ENCODE measurements at regions not wholly inside any gene's neighbourhood (a gene's known extent, or its start where the extent isn't known, plus 50 kb on each side); places are given as distances from the start of the nearest gene placed in this dataset.

- Histone ChIP-seq H3K36me3 (replicated peaks in 1 of 2; ENCODE audit: control extremely low read depth in 1 of 2, control insufficient read depth in 1 of 2, extremely low read depth in 1 of 2, insufficient read depth in 2 of 2, low read length in 1 of 2) (no peaks in the 10 kb centered on the region), H4K20me1 (ENCODE audit: control insufficient read depth, insufficient read depth, low read length, poor library complexity, severe bottlenecking) (no peaks in the 10 kb centered on the region), H3K4me2 (replicated peaks; ENCODE audit: low read depth, low read length, poor library complexity, severe bottlenecking) (no peak overlapping the region), H2AFZ (ENCODE audit: insufficient read depth, low read depth, low read length, poor library complexity, severe bottlenecking) (no peak overlapping the region), H3K79me2 (ENCODE audit: control insufficient read depth, insufficient read depth, low read length) (no peaks in the 10 kb centered on the region), H3K27me3 (replicated peaks in 1 of 4; ENCODE audit: control extremely low read depth in 1 of 4, control insufficient read depth in 3 of 4, insufficient read depth in 4 of 4, low read length in 3 of 4) (no peaks in the 10 kb centered on the region), H3K4me3 (ENCODE audit: control extremely low read depth in 1 of 5, extremely low read depth in 1 of 5, insufficient read depth in 1 of 5, low read depth in 2 of 5, low read length in 4 of 5) (no peak overlapping the region), H3K9ac (ENCODE audit: low read length) (no peak overlapping the region), H3K9me3 (ENCODE audit: control extremely low read depth in 1 of 3, control insufficient read depth in 2 of 3, insufficient read depth in 1 of 3, low read length in 2 of 3) (peaks cover 0 to 13% (median 1%) of the 10 kb centered on the region in 3 donors), H3K27ac (ENCODE audit: low read length in 2 of 2) (no peak overlapping the region), H3K4me1 (ENCODE audit: control insufficient read depth in 2 of 2, insufficient read depth in 2 of 2, low read length in 2 of 2) (no peaks in the 10 kb centered on the region)
- TF ChIP-seq EZH2 (IDR thresholded peaks at IDR 0.05; ENCODE audit: borderline replicate concordance, insufficient read depth, low read depth, low read length, poor library complexity, severe bottlenecking) (no peak), CTCF (IDR thresholded peaks at IDR 0.05) (no peak)
- Mint-ChIP-seq H3K4me3 (no peak overlapping the region), H3K27me3 (peaks cover 3% of the 10 kb centered on the region), H3K27ac (no peak overlapping the region), H3K4me1 (no peaks in the 10 kb centered on the region), H3K9me3 (ENCODE audit: insufficient read depth) (no peaks in the 10 kb centered on the region)
- ChIA-PET POLR2A (no interaction called here), CTCF (no interaction called here)
- no CpG with 5 or more reads among the region's 1 CpG for WGBS (ENCODE audit: insufficient coverage)
- ATAC-seq (ENCODE audit: low read depth) (no peak), DNase-seq (no peak)
- intact Hi-C loops (cut with micrococcal nuclease): no loop called here
These were observed 110.2 kb upstream of the EGR2 start for GRCh38 chr10:62926407-62926806.

- no peak overlapping the region for H3K4me3 Mint-ChIP-seq
- H2AFZ ChIP-seq (ENCODE audit: insufficient read depth, low read depth, low read length, poor library complexity, severe bottlenecking): peak overlapping the region; percentile 58
- no peaks in the 10 kb centered on the region for H3K36me3 ChIP-seq (replicated peaks in 1 of 2; ENCODE audit: control extremely low read depth in 1 of 2, control insufficient read depth in 1 of 2, extremely low read depth in 1 of 2, insufficient read depth in 2 of 2, low read length in 1 of 2)
- DNase-seq (no peak), ATAC-seq (ENCODE audit: low read depth) (no peak)
- H4K20me1 ChIP-seq (ENCODE audit: control insufficient read depth, insufficient read depth, low read length, poor library complexity, severe bottlenecking): no peaks in the 10 kb centered on the region
- no peaks in the 10 kb centered on the region for H3K4me1 ChIP-seq (ENCODE audit: control insufficient read depth in 2 of 2, insufficient read depth in 2 of 2, low read length in 2 of 2)
- no peak overlapping the region for H3K27ac Mint-ChIP-seq
- H3K9ac ChIP-seq (ENCODE audit: low read length): peak overlapping the region; percentile 52
- intact Hi-C loops (cut with micrococcal nuclease): no loop called here
- H3K4me3 ChIP-seq (ENCODE audit: control extremely low read depth in 1 of 5, extremely low read depth in 1 of 5, insufficient read depth in 1 of 5, low read depth in 2 of 5, low read length in 4 of 5): peak overlapping the region in 2 of 5 experiments; percentile 41 to 45
- H3K27ac ChIP-seq (ENCODE audit: low read length in 2 of 2): no peak overlapping the region
- no peaks in the 10 kb centered on the region for H3K27me3 ChIP-seq (replicated peaks in 1 of 4; ENCODE audit: control extremely low read depth in 1 of 4, control insufficient read depth in 3 of 4, insufficient read depth in 4 of 4, low read length in 3 of 4)
- H3K27me3 Mint-ChIP-seq: peaks cover 3% of the 10 kb centered on the region
- H3K9me3 Mint-ChIP-seq (ENCODE audit: insufficient read depth): no peaks in the 10 kb centered on the region
- WGBS (ENCODE audit: insufficient coverage): 79% methylated on average over 16 of the region's 20 CpGs
- ChIA-PET CTCF (no interaction called here), POLR2A (no interaction called here)
- no peaks in the 10 kb centered on the region for H3K4me1 Mint-ChIP-seq
- TF ChIP-seq EZH2 (IDR thresholded peaks at IDR 0.05; ENCODE audit: borderline replicate concordance, insufficient read depth, low read depth, low read length, poor library complexity, severe bottlenecking): no peak
- TF ChIP-seq CTCF (IDR thresholded peaks at IDR 0.05): no peak
- peaks cover 0 to 12% (median 1%) of the 10 kb centered on the region in 3 donors for H3K9me3 ChIP-seq (ENCODE audit: control extremely low read depth in 1 of 3, control insufficient read depth in 2 of 3, insufficient read depth in 1 of 3, low read length in 2 of 3)
- H3K4me2 ChIP-seq (replicated peaks; ENCODE audit: low read depth, low read length, poor library complexity, severe bottlenecking): peak overlapping the region; percentile 60
- no peaks in the 10 kb centered on the region for H3K79me2 ChIP-seq (ENCODE audit: control insufficient read depth, insufficient read depth, low read length)
These were observed 108.2 kb upstream of the EGR2 start for GRCh38 chr10:62924344-62924748.

Data from B cell (primary cell).